Activated CD4-positive, CD25-positive, alpha-beta regulatory T cell (primary cell): ENCODE measurements at regions not wholly inside any gene's neighbourhood (a gene's known extent, or its start where the extent isn't known, plus 50 kb on each side); places are given as distances from the start of the nearest gene placed in this dataset.

Source experiments
- DNase-seq, 4 experiments: peaks; one replicate each; lab custom pipeline; 2025; lab: John Stamatoyannopoulos, UW

- DNase-seq: no peak
Measured at GRCh38 chr2:219997341-219997851, 370.0 kb downstream of the SLC4A3 start.

- DNase-seq: no peak
Measured at GRCh38 chr2:219998107-219998506, 370.7 kb downstream of the SLC4A3 start.

- no peak for DNase-seq
Measured at GRCh38 chr2:219998714-219999227, 371.3 kb downstream of the SLC4A3 start.

- DNase-seq: no peak
Measured at GRCh38 chr2:220000080-220000479, 372.6 kb downstream of the SLC4A3 start.

GRCh38 chr2:220000586-220000985 is 373.2 kb downstream of the SLC4A3 start:
- no peak for DNase-seq

- no peak for DNase-seq
Measured at GRCh38 chr2:220001751-220002150, 374.3 kb downstream of the SLC4A3 start.

GRCh38 chr2:220002251-220002650 is 374.8 kb downstream of the SLC4A3 start:
- no peak for DNase-seq

- no peak for DNase-seq
Measured at GRCh38 chr2:220002699-220003098, 375.3 kb downstream of the SLC4A3 start.

- DNase-seq: no peak
Measured at GRCh38 chr2:220005362-220005761, 377.9 kb downstream of the SLC4A3 start.

GRCh38 chr2:220006152-220006621 is 378.8 kb downstream of the SLC4A3 start:
- no peak for DNase-seq

- no peak for DNase-seq
Measured at GRCh38 chr2:220011859-220012258, 384.4 kb downstream of the SLC4A3 start.

- no peak for DNase-seq
Measured at GRCh38 chr2:220014961-220015360, 387.5 kb downstream of the SLC4A3 start.

GRCh38 chr2:220015576-220015975 is 388.1 kb downstream of the SLC4A3 start:
- DNase-seq: no peak

GRCh38 chr2:220025207-220025606 is 397.8 kb downstream of the SLC4A3 start:
- DNase-seq: no peak

GRCh38 chr2:220029013-220029412 is 401.6 kb downstream of the SLC4A3 start:
- no peak for DNase-seq

- no peak for DNase-seq
Measured at GRCh38 chr2:220033546-220033945, 406.1 kb downstream of the SLC4A3 start.

GRCh38 chr2:220034426-220035130 is 407.1 kb downstream of the SLC4A3 start:
- no peak for DNase-seq

GRCh38 chr2:220036431-220036830 is 409.0 kb downstream of the SLC4A3 start:
- DNase-seq: no peak

GRCh38 chr2:220040346-220040745 is 412.9 kb downstream of the SLC4A3 start:
- no peak for DNase-seq

GRCh38 chr2:220041447-220041846 is 414.0 kb downstream of the SLC4A3 start:
- no peak for DNase-seq

GRCh38 chr2:220043155-220043989 is 415.9 kb downstream of the SLC4A3 start:
- no peak for DNase-seq

GRCh38 chr2:220043990-220044335 is 416.5 kb downstream of the SLC4A3 start:
- no peak for DNase-seq

GRCh38 chr2:220044383-220044782 is 417.0 kb downstream of the SLC4A3 start:
- no peak for DNase-seq
